Ishikawa (cell line): ENCODE measurements at regions not wholly inside any gene's neighbourhood (a gene's known extent, or its start where the extent isn't known, plus 50 kb on each side); places are given as distances from the start of the nearest gene placed in this dataset.

ENCODE experiments used
- CREB1 ChIP-seq: IDR thresholded peaks from 2 replicates; pipeline ENCODE4 v1.6.1; 2012; ENCODE audit warnings: low read depth
- TEAD4 ChIP-seq: IDR thresholded peaks from 2 replicates; pipeline ENCODE4 v1.6.1; 2012
- TF ChIP-seq, protein P1 (sequence below): IDR thresholded peaks from 2 replicates; pipeline ENCODE4 v1.6.1; 2012

DNA sequence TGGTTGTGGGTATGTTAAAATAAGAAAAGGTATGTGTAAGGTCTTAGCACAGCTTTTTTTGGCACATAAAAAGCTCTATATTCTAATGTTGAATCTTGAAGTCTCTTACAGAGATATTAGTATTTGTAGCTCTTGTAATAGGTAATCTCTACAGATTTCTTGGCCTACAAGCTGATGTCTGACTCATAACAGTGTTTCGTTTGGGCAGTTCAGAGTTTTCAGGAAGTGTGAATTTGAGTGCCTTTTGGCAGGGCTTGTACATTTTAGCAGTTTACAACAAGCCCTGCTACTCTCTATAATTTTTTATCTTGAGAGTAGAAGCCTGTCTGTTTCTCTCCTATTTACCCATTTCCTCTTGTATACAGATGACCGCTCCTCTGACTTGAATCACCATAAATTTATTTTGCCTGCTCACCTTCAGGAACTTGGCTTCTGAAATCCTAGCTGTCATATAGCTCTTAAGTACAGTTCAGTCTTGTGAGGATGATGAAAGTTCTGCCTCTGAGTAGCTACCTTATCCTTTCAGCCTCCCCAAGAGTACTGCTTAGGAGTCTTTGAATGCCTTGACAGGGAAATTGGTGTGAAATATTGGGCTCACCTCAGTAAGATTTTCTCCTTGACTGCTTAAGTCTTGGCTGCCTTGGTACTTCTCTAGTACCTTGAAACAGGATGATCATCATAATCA, 419.9 kb upstream of the RARB start:
- TF ChIP-seq CREB1 (no peak), TEAD4 (no peak)
- TF ChIP-seq, protein P1, sequence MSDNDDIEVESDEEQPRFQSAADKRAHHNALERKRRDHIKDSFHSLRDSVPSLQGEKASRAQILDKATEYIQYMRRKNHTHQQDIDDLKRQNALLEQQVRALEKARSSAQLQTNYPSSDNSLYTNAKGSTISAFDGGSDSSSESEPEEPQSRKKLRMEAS: no peak
